ENCODE measurements at regions not wholly inside any gene's neighbourhood (a gene's known extent, or its start where the extent isn't known, plus 50 kb on each side); places are given as distances from the start of the nearest gene placed in this dataset.
"Not testable (repeated sequence)": the region's sequence is repeated elsewhere in the genome, so short reads cannot be mapped to it uniquely, and the experiment has no call there.

- no peak overlapping the region for H3K4me3 Mint-ChIP-seq
Observed at GRCh38 chr2:13413989-13414388, 697.3 kb downstream of the TRIB2 start.

DNA sequence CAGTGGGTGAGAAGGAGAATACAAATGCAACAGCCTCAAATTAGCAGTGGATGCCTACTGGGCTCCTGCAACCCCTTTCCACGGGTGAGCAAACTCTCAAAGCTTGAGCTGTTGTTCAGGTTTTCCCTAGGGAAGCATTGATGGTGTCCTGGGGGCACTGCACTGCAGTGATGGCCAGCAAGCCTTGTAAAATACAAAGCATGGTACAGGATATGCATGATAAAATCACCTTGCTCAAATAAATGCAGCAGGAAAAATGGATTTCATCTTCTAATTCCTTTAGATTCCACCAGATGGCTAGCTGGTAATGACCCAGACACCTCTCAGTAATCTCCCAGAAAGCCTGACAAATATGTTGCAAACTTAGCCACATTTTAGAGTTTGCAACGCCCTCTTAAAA lies 698.2 kb downstream of the TRIB2 start:
- intact Hi-C loops (cut with micrococcal nuclease) = no loop called here
- Mint-ChIP-seq H3K4me1 (ENCODE audit: low read depth) (no peaks in the 10 kb centered on the region), H3K36me3 (ENCODE audit: low read depth) (no peaks in the 10 kb centered on the region), H3K27me3 (no peaks in the 10 kb centered on the region), H3K27ac (no peak overlapping the region), H3K9me3 (peaks cover 7% of the 10 kb centered on the region), H3K4me3 (no peak overlapping the region)
- TF ChIP-seq, protein P1, sequence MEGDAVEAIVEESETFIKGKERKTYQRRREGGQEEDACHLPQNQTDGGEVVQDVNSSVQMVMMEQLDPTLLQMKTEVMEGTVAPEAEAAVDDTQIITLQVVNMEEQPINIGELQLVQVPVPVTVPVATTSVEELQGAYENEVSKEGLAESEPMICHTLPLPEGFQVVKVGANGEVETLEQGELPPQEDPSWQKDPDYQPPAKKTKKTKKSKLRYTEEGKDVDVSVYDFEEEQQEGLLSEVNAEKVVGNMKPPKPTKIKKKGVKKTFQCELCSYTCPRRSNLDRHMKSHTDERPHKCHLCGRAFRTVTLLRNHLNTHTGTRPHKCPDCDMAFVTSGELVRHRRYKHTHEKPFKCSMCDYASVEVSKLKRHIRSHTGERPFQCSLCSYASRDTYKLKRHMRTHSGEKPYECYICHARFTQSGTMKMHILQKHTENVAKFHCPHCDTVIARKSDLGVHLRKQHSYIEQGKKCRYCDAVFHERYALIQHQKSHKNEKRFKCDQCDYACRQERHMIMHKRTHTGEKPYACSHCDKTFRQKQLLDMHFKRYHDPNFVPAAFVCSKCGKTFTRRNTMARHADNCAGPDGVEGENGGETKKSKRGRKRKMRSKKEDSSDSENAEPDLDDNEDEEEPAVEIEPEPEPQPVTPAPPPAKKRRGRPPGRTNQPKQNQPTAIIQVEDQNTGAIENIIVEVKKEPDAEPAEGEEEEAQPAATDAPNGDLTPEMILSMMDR (IDR thresholded peaks at IDR 0.05) = no peak
- POLR2A ChIA-PET = no interaction called here
- no peak for DNase-seq
- CTCF ChIA-PET = no interaction called here
- no peak for ATAC-seq

More at GRCh38 chr2:13413989-13414388, 697.3 kb downstream of the TRIB2 start:
- POLR2A ChIA-PET = no interaction called here
- Mint-ChIP-seq H3K36me3 (ENCODE audit: low read depth) (no peaks in the 10 kb centered on the region), H3K4me1 (ENCODE audit: low read depth) (no peaks in the 10 kb centered on the region), H3K27ac (no peak overlapping the region), H3K27me3 (no peaks in the 10 kb centered on the region), H3K9me3 (peaks cover 7% of the 10 kb centered on the region)
- CTCF ChIA-PET = no interaction called here
- TF ChIP-seq, protein P1 (IDR thresholded peaks at IDR 0.05) = no peak
- no peak for ATAC-seq
- DNase-seq = no peak
- intact Hi-C loops (cut with micrococcal nuclease) = no loop called here

- H3K27me3 Mint-ChIP-seq = no peaks in the 10 kb centered on the region
- H3K36me3 Mint-ChIP-seq (ENCODE audit: low read depth) = no peaks in the 10 kb centered on the region
- ATAC-seq (no peak), DNase-seq (no peak)
- H3K9me3 Mint-ChIP-seq = peaks cover 7% of the 10 kb centered on the region
- TF ChIP-seq, protein P1 (IDR thresholded peaks at IDR 0.05) = no peak
- POLR2A ChIA-PET = no interaction called here
- CTCF ChIA-PET = interaction anchor here (2.1 kb wide), 1 partner anchor 10 kb away, joined by 5 read pairs; no protein-coding TSS in a partner anchor
- no peak overlapping the region for H3K4me3 Mint-ChIP-seq
- H3K27ac Mint-ChIP-seq = no peak overlapping the region
- intact Hi-C loops (cut with micrococcal nuclease) = no loop called here
- H3K4me1 Mint-ChIP-seq (ENCODE audit: low read depth) = no peaks in the 10 kb centered on the region
Observed at GRCh38 chr2:13433954-13434353, 717.2 kb downstream of the TRIB2 start.

GRCh38 chr2:13443554-13444261 lies 727.0 kb downstream of the TRIB2 start:
- H3K27me3 Mint-ChIP-seq; intact Hi-C loops (cut with micrococcal nuclease); H3K4me1 Mint-ChIP-seq (ENCODE audit: low read depth); CTCF ChIA-PET; ATAC-seq; H3K27ac Mint-ChIP-seq; POLR2A ChIA-PET; H3K36me3 Mint-ChIP-seq (ENCODE audit: low read depth); H3K4me3 Mint-ChIP-seq; DNase-seq; H3K9me3 Mint-ChIP-seq: not testable (repeated sequence)

DNA sequence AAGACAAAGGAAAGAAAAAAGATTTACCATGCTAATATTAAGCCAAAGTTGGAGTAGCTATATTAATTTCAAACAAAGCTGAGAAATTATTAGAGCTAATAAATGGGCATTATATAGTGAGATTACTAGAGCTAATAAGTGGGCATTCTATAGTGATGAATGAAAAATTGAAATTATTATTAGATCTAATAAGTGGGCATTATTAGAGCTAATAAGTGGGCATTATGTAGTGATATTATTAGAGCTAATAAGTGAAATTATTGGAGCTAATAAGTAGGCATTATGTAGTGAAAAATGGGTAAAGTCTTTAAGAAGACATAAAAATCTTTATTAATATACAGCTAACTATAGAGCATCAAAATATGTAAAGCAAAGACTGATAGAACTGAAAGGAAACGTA lies 745.7 kb downstream of the TRIB2 start:
- DNase-seq (no peak), ATAC-seq (no peak)
- H3K27ac Mint-ChIP-seq = no peak overlapping the region
- H3K36me3 Mint-ChIP-seq (ENCODE audit: low read depth) = no peaks in the 10 kb centered on the region
- no peak overlapping the region for H3K4me3 Mint-ChIP-seq
- H3K9me3 Mint-ChIP-seq = peaks cover 4% of the 10 kb centered on the region
- TF ChIP-seq, protein P1 (IDR thresholded peaks at IDR 0.05) = no peak
- ChIA-PET CTCF (no interaction called here), POLR2A (no interaction called here)
- intact Hi-C loops (cut with micrococcal nuclease) = no loop called here
- no peaks in the 10 kb centered on the region for H3K27me3 Mint-ChIP-seq
- H3K4me1 Mint-ChIP-seq (ENCODE audit: low read depth) = no peaks in the 10 kb centered on the region

Measured in activated CD8-positive, alpha-beta T cell treated with anti-CD3 and anti-CD28 coated beads for 36 hours (primary cell).